PC-3 (cell line): ENCODE measurements at regions not wholly inside any gene's neighbourhood (a gene's known extent, or its start where the extent isn't known, plus 50 kb on each side); places are given as distances from the start of the nearest gene placed in this dataset.
A peak's percentile ranks its signal among the peaks of the same experiment; 100 is the strongest.

Source experiments
- ATAC-seq: fragments of 200-7000 bp; cut with Tn5 transposase; 2 replicates; pipeline ENCODE4 v1.9.1; 2020; ENCODE audit warnings: mild to moderate bottlenecking, moderate library complexity
- BruUV-seq: library from RNA; stranded (reverse); fragments of 400-500 nt; replicated peaks from 2 replicates; lab custom pipeline; 2021; lab: Mats Ljungman, UMichigan
- CTCF ChIA-PET: fragments of 300-600 bp; sonication (Branson Sonifier 250); formaldehyde crosslinking; loops from one replicate; lab custom pipeline; 2022; ENCODE audit warnings: antibody characterized with exemption; lab: Charles Lee
- POLR2A ChIA-PET: fragments of 300-600 bp; sonication (Branson Sonifier 250); formaldehyde crosslinking; loops from one replicate; lab custom pipeline; 2022; ENCODE audit warnings: antibody characterized with exemption; ENCODE audit not compliant: unreplicated experiment; lab: Charles Lee
- DNase-seq: peaks from one replicate; pipeline ENCODE4 v3.0.0-alpha.2; 2015
- H2AFZ ChIP-seq: fragments of 300-600 bp; sonication (generic); 2 replicates; pipeline ENCODE4 v1.6.0; 2016; ENCODE audit warnings: antibody characterized with exemption, low read length
- H3F3A ChIP-seq: fragments of 300-600 bp; sonication (generic); one replicate; pipeline ENCODE4 v1.6.0; 2017; ENCODE audit warnings: antibody characterized with exemption, low read length, control low read depth, mild to moderate bottlenecking; ENCODE audit not compliant: unreplicated experiment
- H3K27ac ChIP-seq: fragments of 300-600 bp; sonication (generic); 2 replicates; pipeline ENCODE4 v1.5.1; 2016; ENCODE audit warnings: mild to moderate bottlenecking, low read length
- H3K27me3 ChIP-seq: fragments of 300-600 bp; sonication (generic); 2 replicates; pipeline ENCODE4 v1.6.1; 2016; ENCODE audit warnings: low read length, mixed read lengths
- H3K36me3 ChIP-seq: fragments of 300-600 bp; sonication (generic); 2 replicates; pipeline ENCODE4 v1.6.1; 2016; ENCODE audit warnings: low read depth, mixed run types, low read length, mixed read lengths
- H3K4me1 ChIP-seq: fragments of 300-600 bp; sonication (generic); 2 replicates; pipeline ENCODE4 v1.5.1; 2016; ENCODE audit warnings: low read length; ENCODE audit not compliant: insufficient read depth
- H3K4me2 ChIP-seq: fragments of 300-600 bp; sonication (generic); 2 replicates; pipeline ENCODE4 v1.6.0; 2016; ENCODE audit warnings: low read length
- H3K4me3 ChIP-seq: fragments of 300-600 bp; sonication (generic); 2 replicates; pipeline ENCODE4 v1.5.1; 2016; ENCODE audit warnings: mild to moderate bottlenecking, low read length, mixed read lengths
- H3K79me2 ChIP-seq: fragments of 300-600 bp; sonication (generic); 2 replicates; pipeline ENCODE4 v1.6.1; 2017; ENCODE audit warnings: low read length, mixed read lengths
- H3K9ac ChIP-seq: fragments of 300-600 bp; sonication (generic); 2 replicates; pipeline ENCODE4 v1.6.0; 2016; ENCODE audit warnings: mild to moderate bottlenecking, low read length
- H3K9me2 ChIP-seq: fragments of 300-600 bp; sonication (generic); replicated peaks from 2 replicates; pipeline ENCODE4 v1.6.1; 2016; ENCODE audit warnings: mixed run types, low read length, mixed read lengths
- H3K9me3 ChIP-seq: fragments of 300-600 bp; sonication (generic); 2 replicates; pipeline ENCODE4 v1.6.1; 2016; ENCODE audit warnings: low read length, mixed read lengths
- H4K20me1 ChIP-seq: fragments of 300-600 bp; sonication (generic); 2 replicates; pipeline ENCODE4 v1.6.1; 2016; ENCODE audit warnings: low read length, mixed read lengths
- EZH2 ChIP-seq: fragments of 300-600 bp; sonication (generic); IDR thresholded peaks from one replicate; pipeline ENCODE4 v1.6.1; 2017; ENCODE audit warnings: antibody characterized with exemption, mild to moderate bottlenecking, low read length; ENCODE audit not compliant: unreplicated experiment
- EZH2phosphoT487 ChIP-seq: fragments of 300-600 bp; sonication (generic); IDR thresholded peaks from 2 replicates; pipeline ENCODE4 v1.6.1; 2018; ENCODE audit warnings: mild to moderate bottlenecking, antibody characterized with exemption, low read length, borderline replicate concordance
- intact Hi-C: fragments of 100-400 bp; cut with micrococcal nuclease; formaldehyde crosslinking; loops from 2 replicates; pipeline ENCODE4 v1.9.0; 2023
- TF ChIP-seq, protein P1 (sequence below): fragments of 300-600 bp; sonication (generic); conservative IDR thresholded peaks from 2 replicates; pipeline ENCODE4 v1.5.1; 2017; ENCODE audit warnings: antibody characterized with exemption, low read depth, mild to moderate bottlenecking, low read length

DNA sequence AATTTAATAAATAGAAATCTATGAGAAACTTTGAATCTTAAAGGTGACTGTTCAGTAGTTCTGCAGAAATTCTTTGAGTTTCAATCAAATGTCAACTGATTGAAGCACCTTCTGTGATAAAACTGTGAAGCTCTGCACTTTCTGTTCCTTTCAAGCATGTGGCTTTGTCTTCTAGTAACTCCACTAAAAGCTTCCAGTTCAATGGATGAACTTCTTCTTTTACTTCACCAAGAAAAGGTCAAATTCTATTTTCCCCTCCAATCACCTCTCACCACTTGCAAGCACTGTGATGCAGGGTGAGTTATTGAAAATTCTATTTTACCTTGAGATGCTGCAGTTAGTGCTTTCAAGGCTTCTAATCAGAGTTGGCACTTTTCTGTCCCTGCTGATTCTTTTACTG lies 515.3 kb upstream of the B3GALT2 start:
- TF ChIP-seq EZH2 (no peak), EZH2phosphoT487 (no peak)
- TF ChIP-seq, protein P1, sequence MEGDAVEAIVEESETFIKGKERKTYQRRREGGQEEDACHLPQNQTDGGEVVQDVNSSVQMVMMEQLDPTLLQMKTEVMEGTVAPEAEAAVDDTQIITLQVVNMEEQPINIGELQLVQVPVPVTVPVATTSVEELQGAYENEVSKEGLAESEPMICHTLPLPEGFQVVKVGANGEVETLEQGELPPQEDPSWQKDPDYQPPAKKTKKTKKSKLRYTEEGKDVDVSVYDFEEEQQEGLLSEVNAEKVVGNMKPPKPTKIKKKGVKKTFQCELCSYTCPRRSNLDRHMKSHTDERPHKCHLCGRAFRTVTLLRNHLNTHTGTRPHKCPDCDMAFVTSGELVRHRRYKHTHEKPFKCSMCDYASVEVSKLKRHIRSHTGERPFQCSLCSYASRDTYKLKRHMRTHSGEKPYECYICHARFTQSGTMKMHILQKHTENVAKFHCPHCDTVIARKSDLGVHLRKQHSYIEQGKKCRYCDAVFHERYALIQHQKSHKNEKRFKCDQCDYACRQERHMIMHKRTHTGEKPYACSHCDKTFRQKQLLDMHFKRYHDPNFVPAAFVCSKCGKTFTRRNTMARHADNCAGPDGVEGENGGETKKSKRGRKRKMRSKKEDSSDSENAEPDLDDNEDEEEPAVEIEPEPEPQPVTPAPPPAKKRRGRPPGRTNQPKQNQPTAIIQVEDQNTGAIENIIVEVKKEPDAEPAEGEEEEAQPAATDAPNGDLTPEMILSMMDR: no peak
- no peak for ATAC-seq
- Histone ChIP-seq H3K4me3 (no peak overlapping the region), H2AFZ (no peak overlapping the region), H3K79me2 (no peaks in the 10 kb centered on the region), H3K4me1 (peaks cover 19% of the 10 kb centered on the region), H4K20me1 (no peaks in the 10 kb centered on the region), H3K4me2 (peak overlapping the region; percentile 48; the same call in 1 of the 2 replicates), H3K27me3 (no peaks in the 10 kb centered on the region), H3K9me3 (no peaks in the 10 kb centered on the region), H3K27ac (peak overlapping the region; percentile 62), H3F3A (no peaks in the 10 kb centered on the region), H3K9me2 (no peaks in the 10 kb centered on the region), H3K36me3 (no peaks in the 10 kb centered on the region), H3K9ac (no peak overlapping the region)
- ChIA-PET CTCF (no interaction called here), POLR2A (no interaction called here)
- no TSS peak for BruUV-seq
- no peak for DNase-seq
- intact Hi-C loops: no loop called here

DNA sequence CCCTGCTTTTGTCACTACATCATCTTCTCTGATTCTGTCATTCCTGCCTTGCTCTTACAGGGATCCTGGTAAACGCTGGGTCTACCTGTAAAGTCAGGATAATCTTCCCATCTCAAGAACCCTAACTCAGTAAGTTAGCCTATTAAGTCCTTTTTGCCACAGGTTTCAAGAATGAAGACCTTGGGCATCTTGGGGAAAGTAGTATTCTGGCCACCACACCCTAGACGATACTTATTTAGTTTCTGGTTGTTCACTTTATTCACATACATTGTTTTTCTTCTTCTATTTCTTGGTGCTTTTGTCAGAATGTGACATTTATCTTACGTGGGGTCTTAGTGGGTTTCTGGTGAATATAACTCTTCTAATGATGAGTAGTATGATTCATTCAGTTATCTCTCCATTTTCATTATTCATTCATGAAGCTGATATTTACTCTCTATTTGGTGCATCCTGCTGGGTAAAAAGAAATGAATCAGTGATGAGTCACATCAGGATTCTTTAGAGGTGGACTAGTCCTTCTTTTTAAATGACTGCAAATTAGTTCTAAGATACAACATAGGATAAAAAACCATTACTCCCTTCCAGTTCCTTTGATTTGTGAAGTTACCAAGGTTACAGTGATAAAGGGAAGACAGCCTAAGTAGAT lies 514.4 kb upstream of the B3GALT2 start:
- H2AFZ ChIP-seq: no peak overlapping the region
- H3K4me3 ChIP-seq: no peak overlapping the region; the same call in 1 of the 2 replicates
- no peaks in the 10 kb centered on the region for H3K27me3 ChIP-seq
- TF ChIP-seq EZH2phosphoT487: no peak
- TF ChIP-seq, protein P1: no peak
- TF ChIP-seq EZH2: no peak
- CTCF ChIA-PET: no interaction called here
- no peaks in the 10 kb centered on the region for H3K9me3 ChIP-seq
- H3K9me2 ChIP-seq: no peaks in the 10 kb centered on the region
- no peaks in the 10 kb centered on the region for H3F3A ChIP-seq
- H3K4me2 ChIP-seq: peak overlapping the region; percentile 48
- no peaks in the 10 kb centered on the region for H4K20me1 ChIP-seq
- peak overlapping the region; percentile 45; the same call in 1 of the 2 replicates for H3K9ac ChIP-seq
- peaks cover 17% of the 10 kb centered on the region for H3K4me1 ChIP-seq
- H3K79me2 ChIP-seq: no peaks in the 10 kb centered on the region
- H3K36me3 ChIP-seq: no peaks in the 10 kb centered on the region
- peak overlapping the region; percentile 81 for H3K27ac ChIP-seq
- ATAC-seq (peak; percentile 96), DNase-seq (peak; percentile 81)
- intact Hi-C loops: no loop called here
- POLR2A ChIA-PET: no interaction called here
- BruUV-seq: no TSS peak

DNA sequence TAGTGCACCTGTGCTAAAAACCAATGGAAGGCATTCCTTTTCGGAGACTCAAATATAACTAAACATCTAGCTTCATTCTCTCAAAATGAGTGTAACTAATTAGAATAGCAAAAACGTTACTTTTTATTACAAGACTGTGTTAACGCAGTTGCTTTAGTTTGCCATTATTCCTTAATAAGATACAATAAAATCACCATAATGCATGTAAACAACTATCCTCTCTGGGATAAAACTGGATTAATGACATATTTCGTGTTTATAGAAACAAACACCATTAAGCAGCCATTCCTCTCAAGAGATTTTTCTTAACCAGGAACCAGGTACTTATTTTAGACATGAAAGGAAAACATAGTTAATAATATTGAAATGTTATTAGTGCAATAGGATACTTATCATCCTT lies 512.8 kb upstream of the B3GALT2 start:
- H2AFZ ChIP-seq: no peak overlapping the region
- H3K9me3 ChIP-seq: no peaks in the 10 kb centered on the region
- BruUV-seq: no TSS peak
- no peaks in the 10 kb centered on the region for H3K36me3 ChIP-seq
- H3K9ac ChIP-seq: no peak overlapping the region
- peaks cover 17% of the 10 kb centered on the region for H3K4me1 ChIP-seq
- no peaks in the 10 kb centered on the region for H4K20me1 ChIP-seq
- no peaks in the 10 kb centered on the region for H3K27me3 ChIP-seq
- H3K4me2 ChIP-seq: no peak overlapping the region
- no peak overlapping the region for H3K27ac ChIP-seq
- no peaks in the 10 kb centered on the region for H3K79me2 ChIP-seq
- H3K4me3 ChIP-seq: no peak overlapping the region
- CTCF ChIA-PET: no interaction called here
- DNase-seq (no peak), ATAC-seq (no peak)
- intact Hi-C loops: no loop called here
- TF ChIP-seq EZH2phosphoT487: no peak
- TF ChIP-seq EZH2: no peak
- TF ChIP-seq, protein P1: no peak
- POLR2A ChIA-PET: interaction anchor here (0.6 kb wide), 1 partner anchor 43 kb away, joined by 8 read pairs; no protein-coding TSS in a partner anchor
- no peaks in the 10 kb centered on the region for H3K9me2 ChIP-seq
- no peaks in the 10 kb centered on the region for H3F3A ChIP-seq
